Fibroblast of lung (primary cell): ENCODE measurements at regions not wholly inside any gene's neighbourhood (a gene's known extent, or its start where the extent isn't known, plus 50 kb on each side); places are given as distances from the start of the nearest gene placed in this dataset.

Experiments used
- EZH2 ChIP-seq: IDR thresholded peaks from 2 replicates; pipeline ENCODE4 v1.5.1; 2012; ENCODE audit warnings: low read length, control low read depth, mild to moderate bottlenecking; ENCODE audit errors: missing control alignments
- TF ChIP-seq, protein P1 (sequence below), 2 donors: IDR thresholded peaks in 1 of 2; conservative IDR thresholded peaks in 1 of 2; 1 replicate in 1 of 2; 2 replicates in 1 of 2; pipeline ENCODE4 v1.5.1; 2011 to 2012; ENCODE audit warnings: low read length in 2 of 2, control low read depth in 1 of 2, inconsistent platforms in 1 of 2, low read depth in 1 of 2, mild to moderate bottlenecking in 1 of 2

- TF ChIP-seq, protein P1, sequence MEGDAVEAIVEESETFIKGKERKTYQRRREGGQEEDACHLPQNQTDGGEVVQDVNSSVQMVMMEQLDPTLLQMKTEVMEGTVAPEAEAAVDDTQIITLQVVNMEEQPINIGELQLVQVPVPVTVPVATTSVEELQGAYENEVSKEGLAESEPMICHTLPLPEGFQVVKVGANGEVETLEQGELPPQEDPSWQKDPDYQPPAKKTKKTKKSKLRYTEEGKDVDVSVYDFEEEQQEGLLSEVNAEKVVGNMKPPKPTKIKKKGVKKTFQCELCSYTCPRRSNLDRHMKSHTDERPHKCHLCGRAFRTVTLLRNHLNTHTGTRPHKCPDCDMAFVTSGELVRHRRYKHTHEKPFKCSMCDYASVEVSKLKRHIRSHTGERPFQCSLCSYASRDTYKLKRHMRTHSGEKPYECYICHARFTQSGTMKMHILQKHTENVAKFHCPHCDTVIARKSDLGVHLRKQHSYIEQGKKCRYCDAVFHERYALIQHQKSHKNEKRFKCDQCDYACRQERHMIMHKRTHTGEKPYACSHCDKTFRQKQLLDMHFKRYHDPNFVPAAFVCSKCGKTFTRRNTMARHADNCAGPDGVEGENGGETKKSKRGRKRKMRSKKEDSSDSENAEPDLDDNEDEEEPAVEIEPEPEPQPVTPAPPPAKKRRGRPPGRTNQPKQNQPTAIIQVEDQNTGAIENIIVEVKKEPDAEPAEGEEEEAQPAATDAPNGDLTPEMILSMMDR (conservative IDR thresholded peaks at IDR 0.05 in 1 of 2, IDR thresholded peaks at IDR 0.05 in 1 of 2; ENCODE audit: low read depth in 1 of 2, low read length in 2 of 2), result no peak
- no peak for TF ChIP-seq EZH2
These were observed 227.5 kb upstream of the STK26 start for GRCh38 chrX:131795442-131796229.
